ENCODE measurements at regions not wholly inside any gene's neighbourhood (a gene's known extent, or its start where the extent isn't known, plus 50 kb on each side); places are given as distances from the start of the nearest gene placed in this dataset.

GRCh38 chr12:24444634-24445033 is 495.2 kb upstream of the SOX5 start:
- Histone ChIP-seq H3K36me3 (no peaks in the 10 kb centered on the region), H3K4me3 (no peak overlapping the region), H3K27me3 (no peaks in the 10 kb centered on the region), H3K4me1 (peaks cover 0 to 6% (median 0%) of the 10 kb centered on the region in 4 donors), H3K27ac (no peak overlapping the region), H3K9me3 (no peaks in the 10 kb centered on the region)
- intact Hi-C loops (cut with DNase I; ENCODE audit: low total_unique reads) = no loop called here
- TF ChIP-seq CTCF (IDR thresholded peaks at IDR 0.05) = no peak
- DNase-seq = no peak

DNA sequence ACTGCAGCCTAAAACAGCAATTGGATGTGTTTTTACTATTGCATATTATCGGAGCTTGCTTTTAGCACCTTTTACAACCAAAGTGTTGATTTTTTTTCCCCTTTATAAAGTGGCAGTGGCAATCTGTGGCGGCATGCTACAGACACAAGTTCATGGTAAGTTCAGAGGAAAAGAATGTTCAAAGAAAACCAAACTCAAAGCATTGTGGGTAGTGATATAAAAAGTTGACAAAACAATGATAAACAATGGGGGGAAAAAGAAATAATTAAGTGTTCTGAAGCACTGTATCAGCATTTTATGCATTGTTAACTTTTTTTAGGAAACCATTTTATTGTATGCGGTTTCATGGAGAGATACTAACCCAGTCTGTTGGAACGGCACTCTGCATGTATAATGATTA is 492.0 kb upstream of the SOX5 start:
- Histone ChIP-seq H3K36me3 (no peaks in the 10 kb centered on the region), H3K4me3 (no peak overlapping the region), H3K27me3 (no peaks in the 10 kb centered on the region), H3K27ac (no peak overlapping the region), H3K4me1 (peaks cover 0 to 6% (median 0%) of the 10 kb centered on the region in 4 donors), H3K9me3 (peaks cover 0 to 4% (median 0%) of the 10 kb centered on the region in 3 donors)
- intact Hi-C loops (cut with DNase I; ENCODE audit: low total_unique reads) = no loop called here
- no peak for TF ChIP-seq CTCF (IDR thresholded peaks at IDR 0.05)
- no peak for DNase-seq

DNA sequence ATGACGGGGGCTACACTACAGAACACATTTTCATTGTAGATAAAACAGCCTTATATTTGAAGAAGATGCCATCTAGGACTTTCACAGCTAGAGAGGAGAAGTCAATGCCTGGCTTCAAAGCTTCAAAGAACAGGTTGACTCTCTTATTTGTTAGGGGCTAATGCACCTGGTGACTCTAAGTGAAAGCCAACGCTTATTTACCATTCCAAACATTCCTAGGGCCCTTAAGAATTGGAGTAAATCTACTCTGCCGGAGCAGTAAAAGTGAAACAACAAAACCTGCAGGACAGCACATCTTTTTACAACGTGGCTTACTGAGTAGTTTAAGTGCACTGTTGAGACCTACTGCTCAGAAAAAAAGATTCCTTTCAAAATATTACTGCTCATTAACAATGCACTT is 487.2 kb upstream of the SOX5 start:
- Histone ChIP-seq H3K27me3 (no peaks in the 10 kb centered on the region), H3K9me3 (peaks cover 0 to 6% (median 0%) of the 10 kb centered on the region in 3 donors), H3K4me1 (peaks cover 0 to 13% (median 0%) of the 10 kb centered on the region in 4 donors), H3K4me3 (no peak overlapping the region), H3K27ac (no peak overlapping the region), H3K36me3 (no peaks in the 10 kb centered on the region)
- DNase-seq = no peak
- intact Hi-C loops (cut with DNase I; ENCODE audit: low total_unique reads) = no loop called here
- TF ChIP-seq CTCF (IDR thresholded peaks at IDR 0.05) = no peak

- no peak for DNase-seq
Observed at GRCh38 chr12:24431872-24432271, 482.4 kb upstream of the SOX5 start.

DNA sequence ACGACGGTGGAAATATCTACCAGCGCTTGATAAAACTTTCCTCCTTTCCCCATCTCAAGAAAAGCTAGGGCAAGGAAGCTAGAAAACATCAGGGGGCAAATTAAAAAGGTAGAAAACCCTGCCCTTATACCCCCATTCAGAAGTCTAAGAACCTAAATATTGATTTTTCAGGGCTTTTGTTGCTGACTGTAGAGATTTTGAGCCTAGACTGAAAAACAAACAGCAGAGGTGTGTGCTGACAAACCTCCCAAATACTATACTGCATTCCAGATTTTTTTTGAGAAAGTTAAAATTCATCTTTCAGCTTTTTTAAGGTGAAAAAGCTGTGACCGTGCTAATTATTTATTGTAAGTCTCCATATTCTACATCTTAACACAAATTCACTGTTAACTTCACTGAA is 478.3 kb upstream of the SOX5 start:
- Histone ChIP-seq H3K27me3 (no peaks in the 10 kb centered on the region), H3K4me1 (peaks cover 0 to 43% (median 10%) of the 10 kb centered on the region in 4 donors), H3K36me3 (no peaks in the 10 kb centered on the region), H3K27ac (no peak overlapping the region), H3K4me3 (no peak overlapping the region), H3K9me3 (no peaks in the 10 kb centered on the region)
- no peak for DNase-seq
- intact Hi-C loops (cut with DNase I; ENCODE audit: low total_unique reads) = no loop called here
- TF ChIP-seq CTCF (IDR thresholded peaks at IDR 0.05) = no peak

More at GRCh38 chr12:24431872-24432271, 482.4 kb upstream of the SOX5 start:
- Histone ChIP-seq H3K9me3 (peaks cover 0 to 6% (median 0%) of the 10 kb centered on the region in 3 donors), H3K4me3 (no peak overlapping the region), H3K27ac (no peak overlapping the region), H3K27me3 (no peaks in the 10 kb centered on the region), H3K4me1 (peaks cover 0 to 24% (median 0%) of the 10 kb centered on the region in 4 donors), H3K36me3 (no peaks in the 10 kb centered on the region)
- TF ChIP-seq CTCF (IDR thresholded peaks at IDR 0.05) = no peak
- intact Hi-C loops (cut with DNase I; ENCODE audit: low total_unique reads) = no loop called here

DNA sequence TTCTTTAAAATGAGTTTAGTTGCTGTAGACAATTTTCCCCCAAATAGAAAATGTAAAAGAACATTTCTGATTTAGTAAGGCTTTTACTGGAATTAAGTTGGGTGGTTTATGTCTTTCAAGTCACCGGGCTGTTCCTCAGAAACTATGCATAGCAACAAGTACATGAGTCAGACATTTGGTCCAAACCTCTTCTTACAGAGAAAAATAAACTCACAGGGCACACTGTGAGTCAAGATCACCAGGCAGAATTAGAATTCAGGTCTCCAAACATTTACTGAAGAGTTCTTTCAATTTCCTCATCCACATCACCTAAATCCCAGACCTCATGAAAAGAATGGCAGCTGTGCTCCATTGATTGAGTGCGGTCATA is 476.1 kb upstream of the SOX5 start:
- Histone ChIP-seq H3K4me3 (no peak overlapping the region), H3K27ac (peak overlapping the region; percentile 55 to 66), H3K36me3 (no peaks in the 10 kb centered on the region), H3K9me3 (no peaks in the 10 kb centered on the region), H3K27me3 (no peaks in the 10 kb centered on the region), H3K4me1 (peaks cover 0 to 35% (median 10%) of the 10 kb centered on the region in 4 donors)
- intact Hi-C loops (cut with DNase I; ENCODE audit: low total_unique reads) = no loop called here
- no peak for TF ChIP-seq CTCF (IDR thresholded peaks at IDR 0.05)
- peak in 1 of 2 donors; percentile 27 for DNase-seq
